ENCODE measurements at regions not wholly inside any gene's neighbourhood (a gene's known extent, or its start where the extent isn't known, plus 50 kb on each side); places are given as distances from the start of the nearest gene placed in this dataset.
"Not testable (repeated sequence)": the region's sequence is repeated elsewhere in the genome, so short reads cannot be mapped to it uniquely, and the experiment has no call there.

DNA sequence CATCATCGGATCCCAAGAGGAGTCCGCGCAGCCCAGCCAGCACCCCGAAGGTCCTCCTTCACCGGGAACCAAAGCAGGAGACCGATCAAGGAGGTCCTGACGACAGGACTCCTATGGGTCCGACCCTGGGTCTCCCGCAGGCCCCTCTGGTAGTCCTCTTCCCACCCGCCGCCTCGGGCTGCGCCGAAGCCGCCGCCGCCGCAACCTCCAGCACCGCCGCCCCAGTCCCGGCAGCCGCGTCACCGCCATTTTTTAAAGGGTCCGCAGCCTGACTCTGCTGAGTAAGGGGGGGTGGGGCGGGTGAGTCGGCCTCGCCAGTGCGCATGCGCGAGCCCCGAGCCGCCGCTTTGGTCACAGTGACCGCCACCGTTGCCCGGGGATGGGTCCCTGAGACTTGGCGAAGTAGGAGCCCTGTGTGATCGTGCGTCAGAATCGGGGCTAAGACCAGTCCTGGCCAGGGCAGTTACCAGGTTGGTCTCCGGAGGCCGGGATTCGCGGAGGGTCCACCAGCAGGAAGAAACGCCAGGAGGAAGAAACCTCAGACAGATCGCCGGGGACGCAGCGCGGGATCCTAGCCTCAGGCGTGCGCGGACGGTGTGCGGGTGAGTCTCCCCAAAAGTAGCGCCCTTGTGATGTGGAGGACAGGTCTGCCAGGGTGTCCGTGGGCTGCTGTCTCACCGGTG, 1419.2 kb upstream of the PCDH10 start:
- TF ChIP-seq, protein P1, sequence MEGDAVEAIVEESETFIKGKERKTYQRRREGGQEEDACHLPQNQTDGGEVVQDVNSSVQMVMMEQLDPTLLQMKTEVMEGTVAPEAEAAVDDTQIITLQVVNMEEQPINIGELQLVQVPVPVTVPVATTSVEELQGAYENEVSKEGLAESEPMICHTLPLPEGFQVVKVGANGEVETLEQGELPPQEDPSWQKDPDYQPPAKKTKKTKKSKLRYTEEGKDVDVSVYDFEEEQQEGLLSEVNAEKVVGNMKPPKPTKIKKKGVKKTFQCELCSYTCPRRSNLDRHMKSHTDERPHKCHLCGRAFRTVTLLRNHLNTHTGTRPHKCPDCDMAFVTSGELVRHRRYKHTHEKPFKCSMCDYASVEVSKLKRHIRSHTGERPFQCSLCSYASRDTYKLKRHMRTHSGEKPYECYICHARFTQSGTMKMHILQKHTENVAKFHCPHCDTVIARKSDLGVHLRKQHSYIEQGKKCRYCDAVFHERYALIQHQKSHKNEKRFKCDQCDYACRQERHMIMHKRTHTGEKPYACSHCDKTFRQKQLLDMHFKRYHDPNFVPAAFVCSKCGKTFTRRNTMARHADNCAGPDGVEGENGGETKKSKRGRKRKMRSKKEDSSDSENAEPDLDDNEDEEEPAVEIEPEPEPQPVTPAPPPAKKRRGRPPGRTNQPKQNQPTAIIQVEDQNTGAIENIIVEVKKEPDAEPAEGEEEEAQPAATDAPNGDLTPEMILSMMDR (IDR thresholded peaks at IDR 0.05): not testable (repeated sequence)
- TF ChIP-seq POLR2AphosphoS5 (IDR thresholded peaks at IDR 0.05; ENCODE audit: insufficient read depth in 1 of 2, low read depth in 1 of 2): not testable (repeated sequence)

Measured in vagina (tissue), 2 donors.